RWPE1 (cell line): ENCODE measurements at regions not wholly inside any gene's neighbourhood (a gene's known extent, or its start where the extent isn't known, plus 50 kb on each side); places are given as distances from the start of the nearest gene placed in this dataset.

Experiments used
- CTCF ChIA-PET: fragments of 350-600 bp; sonication (Branson Sonifier 250); formaldehyde crosslinking; extraction: SDS; loops from one replicate; lab custom pipeline; 2021; lab: Yijun Ruan, JAX
- POLR2A ChIA-PET: fragments of 400-600 bp; formaldehyde crosslinking; extraction: SDS; loops from one replicate; lab custom pipeline; 2020; ENCODE audit warnings: antibody characterized with exemption; ENCODE audit not compliant: low non-redundant PET; lab: Yijun Ruan, JAX
- DNase-seq: peaks from one replicate; pipeline ENCODE4 v3.0.0; 2012; ENCODE audit warnings: low spot score
- H3K27ac ChIP-seq: fragments of 450-650 bp; 2 replicates; pipeline ENCODE4 v1.5.1; 2017
- TF ChIP-seq, protein P1 (sequence below): fragments of 450-650 bp; conservative IDR thresholded peaks from 2 replicates; pipeline ENCODE4 v1.5.1; 2017; ENCODE audit warnings: low read depth, mild to moderate bottlenecking

DNA sequence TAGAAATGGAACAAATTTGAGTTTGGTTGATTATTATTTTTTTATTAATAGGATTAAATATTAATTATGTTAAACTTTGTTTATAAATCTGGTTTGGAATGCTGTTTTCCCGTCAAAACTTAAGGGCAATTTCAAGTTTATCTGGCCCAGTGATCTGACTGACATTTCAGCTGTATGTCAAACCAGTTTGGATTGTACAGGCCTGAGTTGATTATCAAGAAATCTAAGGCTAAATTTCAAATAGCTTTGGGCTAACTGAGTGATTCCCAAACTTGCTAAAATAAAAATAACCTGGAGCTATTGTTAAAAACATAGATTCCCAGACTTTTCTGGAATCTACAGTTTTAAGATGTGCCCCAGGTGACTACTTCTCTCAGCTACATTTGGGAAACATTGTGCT lies 65.9 kb upstream of the SPOPL start:
- CTCF ChIA-PET, result interaction anchor here (0.8 kb wide), 1 partner anchor 185 kb away, joined by 3 read pairs; no protein-coding TSS in a partner anchor
- TF ChIP-seq, protein P1, sequence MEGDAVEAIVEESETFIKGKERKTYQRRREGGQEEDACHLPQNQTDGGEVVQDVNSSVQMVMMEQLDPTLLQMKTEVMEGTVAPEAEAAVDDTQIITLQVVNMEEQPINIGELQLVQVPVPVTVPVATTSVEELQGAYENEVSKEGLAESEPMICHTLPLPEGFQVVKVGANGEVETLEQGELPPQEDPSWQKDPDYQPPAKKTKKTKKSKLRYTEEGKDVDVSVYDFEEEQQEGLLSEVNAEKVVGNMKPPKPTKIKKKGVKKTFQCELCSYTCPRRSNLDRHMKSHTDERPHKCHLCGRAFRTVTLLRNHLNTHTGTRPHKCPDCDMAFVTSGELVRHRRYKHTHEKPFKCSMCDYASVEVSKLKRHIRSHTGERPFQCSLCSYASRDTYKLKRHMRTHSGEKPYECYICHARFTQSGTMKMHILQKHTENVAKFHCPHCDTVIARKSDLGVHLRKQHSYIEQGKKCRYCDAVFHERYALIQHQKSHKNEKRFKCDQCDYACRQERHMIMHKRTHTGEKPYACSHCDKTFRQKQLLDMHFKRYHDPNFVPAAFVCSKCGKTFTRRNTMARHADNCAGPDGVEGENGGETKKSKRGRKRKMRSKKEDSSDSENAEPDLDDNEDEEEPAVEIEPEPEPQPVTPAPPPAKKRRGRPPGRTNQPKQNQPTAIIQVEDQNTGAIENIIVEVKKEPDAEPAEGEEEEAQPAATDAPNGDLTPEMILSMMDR, result no peak
- no peak overlapping the region for H3K27ac ChIP-seq
- POLR2A ChIA-PET, result no interaction called here
- no peak for DNase-seq

DNA sequence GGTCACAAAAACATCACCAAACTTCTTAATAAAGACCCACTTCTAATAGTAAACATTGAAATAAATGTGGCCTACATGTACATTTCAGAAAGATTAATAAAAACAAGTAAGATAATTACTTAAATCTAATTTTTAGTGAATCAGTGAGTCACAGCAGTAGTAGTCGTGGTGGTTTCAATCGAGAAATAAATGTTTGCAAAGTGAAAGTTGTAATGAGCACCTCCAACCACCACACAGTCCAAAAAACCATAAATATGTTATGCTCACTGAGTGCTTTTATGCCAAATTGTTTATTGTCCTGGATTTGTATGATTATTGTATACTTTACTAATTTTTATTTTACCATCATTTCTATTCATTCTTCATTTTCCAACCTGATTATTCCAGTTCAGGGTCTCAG lies 61.8 kb upstream of the SPOPL start:
- no peak for DNase-seq
- ChIA-PET CTCF (no interaction called here), POLR2A (no interaction called here)
- TF ChIP-seq, protein P1, result no peak
- no peak overlapping the region for H3K27ac ChIP-seq

DNA sequence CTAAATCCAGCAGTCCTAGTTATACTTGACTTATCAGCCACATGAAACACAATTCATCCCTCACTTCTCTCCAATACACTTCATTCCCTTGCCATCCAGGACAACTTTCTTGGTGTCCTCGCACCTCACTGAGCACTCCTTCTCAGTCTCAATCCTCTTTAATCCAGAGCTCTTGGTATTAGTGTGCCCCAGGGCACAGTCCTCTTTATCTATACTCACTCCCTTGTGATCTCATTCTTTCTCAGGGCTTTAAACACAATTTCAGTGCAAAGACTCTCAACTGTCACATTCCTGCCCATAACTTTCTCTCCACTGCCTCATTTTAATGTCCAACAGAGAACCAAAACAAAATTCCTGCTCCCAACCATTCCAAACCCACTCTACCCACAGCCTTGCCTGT lies 60.8 kb upstream of the SPOPL start:
- TF ChIP-seq, protein P1, result no peak
- H3K27ac ChIP-seq, result no peak overlapping the region
- CTCF ChIA-PET, result no interaction called here
- POLR2A ChIA-PET, result no interaction called here
- no peak for DNase-seq

DNA sequence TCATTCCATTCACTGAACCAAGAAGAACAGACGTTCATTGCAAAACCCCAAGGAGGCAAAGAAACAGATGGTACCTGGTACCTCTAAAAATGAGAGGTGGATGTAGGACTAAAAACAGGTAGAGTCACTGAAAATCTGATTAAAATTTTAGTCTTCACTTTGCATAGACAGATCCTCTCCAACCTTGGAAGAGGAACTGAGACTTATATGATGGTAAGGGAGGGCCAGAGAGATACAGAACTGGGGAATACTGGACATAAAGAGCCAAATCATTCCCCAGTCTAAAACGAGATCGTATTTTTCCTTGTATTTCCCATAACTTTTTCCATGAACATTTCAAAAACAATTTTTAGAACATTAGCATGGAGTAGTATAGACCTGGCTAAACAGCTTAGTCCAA lies 59.7 kb upstream of the SPOPL start:
- DNase-seq, result no peak
- POLR2A ChIA-PET, result no interaction called here
- CTCF ChIA-PET, result no interaction called here
- TF ChIP-seq, protein P1, result no peak
- no peak overlapping the region for H3K27ac ChIP-seq

DNA sequence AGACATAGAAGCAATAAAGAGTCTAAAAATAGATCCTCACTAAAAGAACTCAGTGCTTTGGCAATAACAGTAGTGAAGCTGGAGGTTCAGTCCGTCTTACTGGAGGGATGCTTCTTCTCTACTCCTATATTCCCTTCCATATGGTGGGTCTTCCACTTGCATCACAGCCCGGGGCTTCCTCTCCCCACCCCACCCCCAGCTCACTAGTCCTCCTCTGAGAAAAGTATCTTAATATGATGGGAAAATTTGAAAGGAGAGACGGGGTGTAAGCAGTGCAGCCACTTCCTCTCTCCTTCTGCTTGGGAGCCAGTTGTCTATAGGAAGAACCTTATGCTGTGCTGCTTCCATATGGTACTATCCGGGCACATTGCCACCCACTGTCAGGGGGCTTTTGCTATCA lies 57.2 kb upstream of the SPOPL start:
- no peak overlapping the region for H3K27ac ChIP-seq
- TF ChIP-seq, protein P1, result no peak
- POLR2A ChIA-PET, result no interaction called here
- DNase-seq, result no peak
- CTCF ChIA-PET, result no interaction called here

DNA sequence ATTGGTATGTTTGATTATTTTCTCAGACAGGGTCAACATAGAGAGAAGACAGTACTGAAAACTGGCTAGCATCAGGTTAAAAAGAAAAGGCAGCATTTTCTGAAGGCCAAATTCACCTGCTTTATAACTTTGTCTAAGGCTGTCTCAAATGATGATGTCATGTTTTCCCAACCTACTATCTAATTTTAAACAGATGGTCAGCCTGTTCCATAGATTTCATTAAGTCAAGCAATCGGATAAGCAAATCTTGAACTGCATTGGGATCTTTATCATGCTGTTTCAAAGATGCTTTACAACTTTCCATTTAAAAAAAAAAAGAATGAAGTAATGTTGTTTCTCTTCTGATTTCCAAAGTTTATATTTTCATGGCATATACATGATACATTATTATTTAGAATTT lies 56.3 kb upstream of the SPOPL start:
- TF ChIP-seq, protein P1, result no peak
- DNase-seq, result no peak
- ChIA-PET CTCF (no interaction called here), POLR2A (no interaction called here)
- H3K27ac ChIP-seq, result no peak overlapping the region

DNA sequence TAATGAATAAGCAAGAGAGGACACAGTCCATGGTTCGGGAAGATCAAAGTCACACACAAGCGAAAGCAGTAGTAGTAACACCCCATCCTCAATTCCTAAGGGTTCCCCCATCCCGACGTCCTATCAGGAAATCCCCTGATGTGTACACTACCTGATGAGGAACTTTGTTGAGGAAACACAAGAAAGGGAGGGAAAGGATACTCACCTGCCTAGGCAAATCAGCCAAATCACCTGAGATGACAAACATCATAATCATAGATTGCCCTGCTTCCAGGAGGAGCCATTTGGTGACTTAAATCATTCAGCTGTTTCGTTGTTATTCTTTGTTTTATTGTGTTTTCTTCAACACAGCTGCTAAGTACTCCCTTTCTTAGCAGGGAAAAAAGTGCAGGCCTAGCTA lies 55.5 kb upstream of the SPOPL start:
- CTCF ChIA-PET, result no interaction called here

More for the DNA sequence above, 55.5 kb upstream of the SPOPL start:
- TF ChIP-seq, protein P1, result no peak
- POLR2A ChIA-PET, result no interaction called here
- no peak for DNase-seq
- no peak overlapping the region for H3K27ac ChIP-seq
